HT1080 (cell line): ENCODE measurements at regions not wholly inside any gene's neighbourhood (a gene's known extent, or its start where the extent isn't known, plus 50 kb on each side); places are given as distances from the start of the nearest gene placed in this dataset.
A peak's percentile ranks its signal among the peaks of the same experiment; 100 is the strongest.

ENCODE experiments used
- DNase-seq: peaks from one replicate; pipeline ENCODE4 v3.0.0-alpha.2; 2015; ENCODE audit warnings: low read depth

- no peak for DNase-seq
These were observed 215.6 kb upstream of the CDH5 start for GRCh38 chr16:66150698-66151482.

GRCh38 chr16:66147291-66147690, 219.2 kb upstream of the CDH5 start:
- DNase-seq = no peak

- DNase-seq = no peak
These were observed 219.7 kb upstream of the CDH5 start for GRCh38 chr16:66146798-66147197.

- no peak for DNase-seq
These were observed 221.8 kb upstream of the CDH5 start for GRCh38 chr16:66144641-66145040.

- DNase-seq = no peak
These were observed 223.1 kb upstream of the CDH5 start for GRCh38 chr16:66143415-66143814.

- DNase-seq = no peak
These were observed 224.6 kb upstream of the CDH5 start for GRCh38 chr16:66141885-66142284.

GRCh38 chr16:66137853-66138252, 228.6 kb upstream of the CDH5 start:
- no peak for DNase-seq

GRCh38 chr16:66136841-66137240, 229.7 kb upstream of the CDH5 start:
- no peak for DNase-seq

- DNase-seq = no peak
These were observed 230.7 kb upstream of the CDH5 start for GRCh38 chr16:66135838-66136237.

GRCh38 chr16:66135421-66135831, 231.1 kb upstream of the CDH5 start:
- no peak for DNase-seq

- no peak for DNase-seq
These were observed 231.6 kb upstream of the CDH5 start for GRCh38 chr16:66134875-66135274.

GRCh38 chr16:66133643-66134338, 232.7 kb upstream of the CDH5 start:
- no peak for DNase-seq

GRCh38 chr16:66131895-66132294, 234.6 kb upstream of the CDH5 start:
- no peak for DNase-seq

GRCh38 chr16:66131156-66131807, 235.2 kb upstream of the CDH5 start:
- DNase-seq = peak; percentile 67

GRCh38 chr16:66130296-66130905, 236.1 kb upstream of the CDH5 start:
- DNase-seq = peak; percentile 11

- DNase-seq = no peak
These were observed 237.3 kb upstream of the CDH5 start for GRCh38 chr16:66129196-66129595.

- DNase-seq = no peak
These were observed 238.1 kb upstream of the CDH5 start for GRCh38 chr16:66128371-66128770.

- DNase-seq = peak; percentile 15
These were observed 238.8 kb upstream of the CDH5 start for GRCh38 chr16:66127459-66128370.

- no peak for DNase-seq
These were observed 245.0 kb upstream of the CDH5 start for GRCh38 chr16:66121466-66121865.

GRCh38 chr16:66120656-66121055, 245.8 kb upstream of the CDH5 start:
- no peak for DNase-seq
